ENCODE measurements at regions not wholly inside any gene's neighbourhood (a gene's known extent, or its start where the extent isn't known, plus 50 kb on each side); places are given as distances from the start of the nearest gene placed in this dataset.

- DNase-seq: no peak
Observed at GRCh38 chrX:73768886-73769285, 83.6 kb downstream of the XIST start.

- DNase-seq: no peak
Observed at GRCh38 chrX:73768160-73768559, 84.4 kb downstream of the XIST start.

GRCh38 chrX:73767017-73767416 is 85.5 kb downstream of the XIST start:
- no peak for DNase-seq

- DNase-seq: no peak
Observed at GRCh38 chrX:73766431-73766795, 86.1 kb downstream of the XIST start.

- peak; percentile 11 for DNase-seq
Observed at GRCh38 chrX:73765776-73766430, 86.6 kb downstream of the XIST start.

- no peak for DNase-seq
Observed at GRCh38 chrX:73758250-73758649, 94.3 kb downstream of the XIST start.

Measured in COR-L47 (cell line).